HG02678 (cell line): ENCODE measurements at regions not wholly inside any gene's neighbourhood (a gene's known extent, or its start where the extent isn't known, plus 50 kb on each side); places are given as distances from the start of the nearest gene placed in this dataset.
A peak's percentile ranks its signal among the peaks of the same experiment; 100 is the strongest.

Experiments
- ATAC-seq: cut with Tn5 transposase; IDR thresholded peaks from one replicate; pipeline ENCODE4 v1.9.1; 2021; ENCODE audit warnings: mild to moderate bottlenecking, moderate library complexity; ENCODE audit not compliant: unreplicated experiment

DNA sequence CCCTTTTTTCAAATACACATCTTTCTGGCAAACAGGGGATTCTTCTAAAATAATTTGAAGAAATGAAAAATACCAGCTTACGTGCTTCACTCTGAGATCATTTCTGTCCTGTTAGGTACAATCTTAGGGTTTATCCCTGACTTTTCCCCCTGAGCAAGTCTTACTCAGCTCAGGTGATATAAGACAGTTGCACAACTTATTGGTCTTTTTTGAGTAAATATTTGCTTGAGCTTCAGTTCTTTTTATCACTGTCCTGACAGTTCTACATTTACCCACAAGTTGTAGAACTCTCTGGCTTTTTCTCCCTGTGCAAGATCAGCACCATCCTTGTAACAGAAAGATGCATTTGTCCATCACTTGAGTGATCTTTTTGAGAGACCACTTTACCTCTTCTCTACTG, 84.9 kb downstream of the MID1IP1 start:
- ATAC-seq, result no peak

DNA sequence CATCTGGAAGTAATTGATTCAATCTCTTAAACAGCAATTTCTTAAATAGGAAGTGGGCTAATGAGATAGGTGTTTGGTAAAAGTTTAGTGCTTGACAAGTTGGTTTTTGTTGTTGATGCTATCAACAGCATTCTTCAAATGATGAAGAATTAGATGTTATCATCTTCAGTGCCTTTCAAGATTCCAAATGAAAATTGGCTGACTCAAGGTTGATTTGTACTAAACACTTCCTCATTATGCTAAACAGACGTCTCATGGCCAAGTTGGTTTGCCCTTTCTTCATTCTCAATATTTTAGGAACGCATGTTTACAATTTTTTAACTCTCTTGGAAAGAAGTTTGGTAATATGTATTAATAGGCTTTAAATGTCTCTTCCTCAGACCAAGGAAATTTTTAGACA, 86.0 kb downstream of the MID1IP1 start:
- ATAC-seq, result no peak

DNA sequence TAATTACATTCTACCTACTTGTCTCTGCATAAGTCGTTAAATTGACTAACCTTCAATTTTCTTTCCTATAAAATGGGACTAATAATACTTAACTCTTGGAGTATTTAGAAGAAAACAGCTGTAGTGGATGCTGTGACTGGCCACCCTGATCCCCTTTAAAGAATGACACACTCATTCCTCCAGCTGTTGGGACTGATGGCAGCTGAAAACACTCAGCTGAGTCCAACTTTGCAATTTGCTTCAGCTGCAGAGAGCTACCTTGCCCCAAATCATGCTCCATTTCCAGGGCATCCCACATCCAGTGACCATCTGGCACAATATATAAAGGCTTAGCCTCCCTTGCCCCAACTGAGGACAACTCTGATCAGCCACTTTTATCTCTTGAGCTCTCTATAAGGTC, 89.1 kb downstream of the MID1IP1 start:
- ATAC-seq, result no peak

DNA sequence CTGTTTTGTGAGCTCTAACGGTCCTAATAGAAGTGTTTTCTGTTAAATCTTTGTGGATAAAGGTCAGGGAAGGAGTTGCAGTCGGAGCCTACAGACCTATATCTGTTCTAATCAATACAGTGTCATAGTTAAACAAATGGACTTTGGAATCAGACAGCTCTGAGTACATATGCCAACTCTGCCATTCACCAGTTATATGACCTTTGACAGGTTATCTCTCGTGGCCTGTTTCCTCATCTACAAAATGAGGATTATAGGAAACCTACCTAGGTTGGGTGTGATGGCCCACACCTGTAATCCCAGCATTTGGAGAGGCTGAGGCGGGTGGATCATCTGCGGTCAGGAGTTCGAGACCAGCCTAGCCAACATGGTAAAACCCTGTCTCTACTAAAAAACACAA, 89.7 kb downstream of the MID1IP1 start:
- ATAC-seq, result no peak

DNA sequence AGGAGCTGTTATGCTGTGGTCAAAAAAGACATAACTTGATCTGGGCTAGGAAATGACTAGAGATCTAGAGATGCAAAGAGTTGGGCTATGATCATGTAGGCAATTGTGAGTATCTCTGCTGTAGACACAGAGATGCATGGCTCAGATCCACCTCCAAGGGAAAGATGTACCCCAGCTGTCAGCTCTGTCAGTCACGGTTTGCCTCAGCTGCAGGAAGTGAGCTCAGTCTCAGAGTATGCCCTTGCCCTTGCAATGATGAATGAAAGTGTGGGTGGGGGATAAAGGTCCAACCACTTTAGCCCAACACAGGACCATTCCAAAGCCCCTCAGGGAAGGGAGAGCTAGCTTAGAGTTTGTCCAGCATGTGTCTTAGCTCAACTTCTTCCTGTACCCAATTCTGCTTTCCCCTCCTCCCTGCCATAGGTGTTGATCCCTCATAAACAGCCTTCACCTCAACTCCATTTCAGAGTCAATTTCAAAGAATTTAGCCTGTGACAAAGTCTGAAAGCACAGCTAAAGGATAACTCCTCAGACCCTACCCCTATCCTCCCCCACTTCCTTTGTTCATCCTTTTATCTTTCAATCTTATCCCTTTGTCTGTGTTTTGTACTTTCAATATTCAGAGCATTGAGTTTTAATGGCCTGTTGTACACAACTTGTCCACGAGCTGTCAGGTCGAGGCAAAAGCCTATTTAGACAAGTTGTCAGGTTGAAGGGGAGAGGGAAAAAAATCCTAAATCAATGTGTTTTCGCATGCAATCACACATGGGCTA, 90.6 kb downstream of the MID1IP1 start:
- ATAC-seq, result peak; percentile 98

DNA sequence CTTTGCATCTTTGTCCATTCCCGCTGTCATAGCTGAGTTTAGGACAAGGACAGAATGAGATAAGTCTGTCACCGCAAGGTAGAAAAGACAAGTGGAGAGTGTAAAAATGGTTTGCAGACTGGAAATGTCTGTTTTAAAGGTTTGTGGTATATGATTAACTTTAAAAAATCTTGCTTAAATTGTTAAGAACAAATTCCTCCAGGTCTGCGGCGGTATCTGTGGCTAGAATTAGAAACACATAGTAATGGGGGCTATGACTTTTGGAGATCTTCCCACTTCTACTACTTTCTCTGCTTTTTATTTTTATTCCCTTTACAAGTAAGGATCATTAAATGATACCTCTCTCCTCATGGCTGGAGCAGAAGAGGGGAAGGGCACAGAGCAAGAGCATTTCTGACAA, 92.2 kb downstream of the MID1IP1 start:
- ATAC-seq, result no peak

DNA sequence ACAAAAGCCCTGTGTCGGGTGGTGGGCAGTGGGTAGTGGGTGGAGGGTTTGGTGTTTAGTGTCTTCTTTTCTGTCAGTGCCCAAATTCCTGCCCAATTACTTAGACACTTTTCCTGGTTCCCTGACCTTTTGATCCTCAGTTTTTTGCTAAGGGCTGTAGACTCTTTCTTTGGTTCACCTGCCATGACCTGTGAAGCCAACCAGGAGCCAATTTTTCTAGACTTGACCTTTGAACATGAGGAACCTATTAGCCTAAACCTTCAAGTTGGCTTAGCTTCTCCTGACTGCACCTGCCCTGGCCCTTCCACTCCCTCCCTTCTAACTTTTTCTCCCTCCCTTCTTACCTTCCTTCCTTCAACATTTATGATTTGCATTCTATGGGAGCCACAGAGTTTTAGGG, 94.5 kb downstream of the MID1IP1 start:
- ATAC-seq, result no peak

DNA sequence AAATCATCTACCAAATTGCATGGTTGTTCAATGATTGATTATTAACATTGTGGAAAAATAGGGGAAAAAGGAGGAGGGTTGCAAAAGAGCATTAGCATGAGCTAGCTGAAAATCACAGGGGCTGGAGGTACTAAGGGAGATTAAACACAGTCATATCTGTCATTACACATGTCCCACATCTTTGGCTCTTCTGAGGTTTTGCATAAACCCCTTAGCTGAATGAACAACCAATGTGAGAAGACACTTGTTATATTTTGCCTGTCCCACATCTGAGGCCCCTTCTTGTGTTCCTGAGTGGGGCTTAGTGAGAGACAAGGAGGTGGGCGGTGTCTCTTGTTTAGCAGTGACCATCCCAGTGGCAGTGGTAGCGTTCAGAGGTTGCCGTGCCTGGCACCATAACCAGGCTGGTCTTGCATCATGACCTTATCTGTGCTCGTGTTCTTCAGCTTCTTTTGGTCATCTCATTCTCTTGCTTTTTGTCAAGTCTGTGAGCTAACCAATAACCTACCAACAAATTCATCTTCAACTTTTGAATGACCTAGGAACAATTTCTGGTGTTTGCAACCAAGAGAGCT, 95.6 kb downstream of the MID1IP1 start:
- ATAC-seq, result peak; percentile 82

DNA sequence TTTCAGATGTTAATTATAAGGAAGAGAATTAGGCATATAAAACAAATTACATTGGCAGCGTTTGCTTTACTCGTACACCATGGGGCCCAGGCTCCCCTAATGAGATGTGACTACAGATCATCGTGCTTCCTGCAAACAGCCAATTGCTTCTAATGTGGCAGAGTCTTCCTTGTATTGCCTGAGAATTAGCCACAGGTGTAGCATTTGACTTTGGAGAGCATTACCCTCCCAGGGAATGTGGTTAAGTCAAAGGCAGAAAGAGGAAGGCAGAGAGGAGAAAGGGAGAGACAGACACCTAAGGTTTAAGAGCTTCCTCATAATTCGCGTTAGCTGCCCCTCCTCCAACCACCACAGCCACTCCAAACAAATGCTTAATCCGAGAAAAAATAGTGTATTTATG, 97.0 kb downstream of the MID1IP1 start:
- ATAC-seq, result no peak

DNA sequence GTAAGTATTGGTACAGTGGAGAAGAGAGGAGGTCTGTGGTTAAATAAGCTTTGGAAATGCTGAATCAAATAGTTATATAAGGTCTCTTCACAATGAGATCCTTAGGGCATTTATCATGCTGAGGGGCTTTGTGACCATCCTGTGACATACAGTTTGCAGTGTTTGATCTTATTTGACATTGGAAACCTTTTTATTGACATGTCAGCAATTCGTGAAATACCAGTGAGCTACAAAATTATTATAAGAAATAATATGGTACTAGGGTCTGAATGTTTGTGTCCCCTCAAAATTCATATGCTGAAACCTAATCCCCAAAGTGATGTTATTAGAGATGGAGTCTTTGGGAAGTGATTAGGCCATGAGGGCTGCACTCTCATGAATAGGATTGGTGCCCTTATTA, 98.4 kb downstream of the MID1IP1 start:
- no peak for ATAC-seq

DNA sequence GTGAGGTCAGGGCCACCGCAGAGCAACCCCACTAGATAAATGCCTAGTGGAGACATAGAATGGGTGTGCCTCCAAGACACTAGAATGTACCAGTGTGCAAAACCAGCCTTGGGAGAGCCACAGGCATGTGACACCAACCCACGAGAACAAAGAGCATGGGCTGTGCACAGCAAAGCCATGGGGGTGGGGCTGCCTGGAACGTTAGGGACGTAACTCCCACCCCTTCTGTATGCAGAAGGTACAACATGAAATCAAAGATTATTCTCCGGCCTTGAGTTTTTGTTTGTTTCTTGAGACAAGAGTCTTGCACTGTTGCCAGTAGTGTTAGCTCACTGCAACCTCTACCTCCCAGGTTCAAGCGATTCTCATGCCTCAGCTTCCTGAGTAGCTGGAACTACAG, 99.5 kb downstream of the MID1IP1 start:
- no peak for ATAC-seq

DNA sequence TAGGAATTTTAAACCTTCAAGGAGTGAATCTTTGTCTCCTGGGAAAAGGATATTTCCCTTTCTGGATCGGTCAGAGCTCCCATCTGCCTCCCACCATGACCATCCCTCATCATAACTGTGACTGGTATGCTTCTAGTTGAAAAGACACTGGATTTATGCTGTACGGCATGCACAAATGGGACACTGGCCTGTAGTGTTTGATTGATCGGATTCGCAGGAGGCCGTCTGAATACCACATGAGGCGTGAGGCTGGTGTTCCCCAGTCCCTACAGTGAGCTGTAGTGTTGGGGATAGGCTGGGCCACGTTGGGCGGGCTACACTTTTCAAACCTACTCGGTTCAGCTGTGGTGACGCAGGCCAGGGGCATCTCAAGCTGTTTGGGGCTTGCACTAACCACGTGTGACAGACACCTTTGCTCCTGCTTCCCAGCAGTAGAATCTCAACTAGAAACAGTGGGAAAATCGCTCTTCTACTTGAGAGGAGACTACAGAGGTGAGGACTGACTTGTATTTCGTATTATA, 101.8 kb downstream of the MID1IP1 start:
- no peak for ATAC-seq

DNA sequence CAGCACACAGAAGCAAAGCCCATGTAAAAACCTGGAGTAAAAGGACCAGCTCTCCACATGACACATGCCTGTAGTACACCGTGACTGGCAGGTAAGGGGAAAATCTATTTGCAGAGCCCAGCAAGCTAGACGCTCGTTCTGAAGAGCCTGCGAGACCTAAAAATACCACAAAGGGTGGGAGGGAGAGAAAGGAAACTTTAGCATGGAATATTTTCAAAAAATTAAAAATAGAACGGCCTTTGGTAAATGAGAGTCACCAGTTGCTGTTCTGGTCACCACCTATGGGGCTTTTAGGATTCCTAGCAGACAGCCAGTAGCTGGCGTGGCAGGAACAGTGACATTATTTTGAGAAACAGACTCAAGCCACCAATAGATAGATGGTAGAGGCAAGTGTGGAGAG, 115.5 kb downstream of the MID1IP1 start:
- ATAC-seq, result no peak

DNA sequence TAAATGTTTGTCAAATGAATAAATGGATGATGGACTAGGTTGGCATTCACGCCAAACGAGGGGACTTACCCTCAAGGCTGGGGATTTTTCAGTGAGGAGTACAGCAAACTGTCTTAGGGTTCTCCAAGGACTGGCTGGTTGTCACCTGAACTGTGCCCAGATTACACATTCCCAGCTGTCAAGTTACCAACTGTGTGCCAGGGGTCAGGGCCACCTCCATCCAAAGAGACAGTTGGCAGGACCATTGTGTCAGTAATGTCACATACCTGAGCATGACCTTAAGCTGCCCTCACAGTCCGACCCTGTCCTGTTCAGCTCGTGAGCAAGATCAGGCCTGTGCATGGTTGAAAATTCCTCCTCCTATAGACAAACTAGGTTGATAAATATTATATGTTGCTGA, 116.7 kb downstream of the MID1IP1 start:
- ATAC-seq, result no peak

DNA sequence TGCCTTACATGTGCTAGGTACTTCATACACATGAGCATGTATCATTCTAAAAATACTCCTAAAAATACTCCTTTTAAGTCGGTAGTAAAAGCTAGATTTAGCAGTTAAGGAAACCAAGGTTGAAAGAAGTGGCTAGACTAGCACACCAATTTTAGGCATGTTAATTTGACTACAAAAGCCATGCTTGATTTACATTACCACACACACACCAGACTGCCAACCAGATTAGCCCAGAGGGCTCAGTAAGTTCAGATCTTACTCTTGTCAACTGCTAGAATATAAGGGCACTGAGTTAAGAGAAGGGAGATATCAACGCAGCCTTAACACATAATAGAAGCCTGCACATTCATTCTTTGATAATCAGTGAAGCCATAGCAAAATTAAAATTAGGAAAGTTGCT, 117.9 kb downstream of the MID1IP1 start:
- no peak for ATAC-seq

DNA sequence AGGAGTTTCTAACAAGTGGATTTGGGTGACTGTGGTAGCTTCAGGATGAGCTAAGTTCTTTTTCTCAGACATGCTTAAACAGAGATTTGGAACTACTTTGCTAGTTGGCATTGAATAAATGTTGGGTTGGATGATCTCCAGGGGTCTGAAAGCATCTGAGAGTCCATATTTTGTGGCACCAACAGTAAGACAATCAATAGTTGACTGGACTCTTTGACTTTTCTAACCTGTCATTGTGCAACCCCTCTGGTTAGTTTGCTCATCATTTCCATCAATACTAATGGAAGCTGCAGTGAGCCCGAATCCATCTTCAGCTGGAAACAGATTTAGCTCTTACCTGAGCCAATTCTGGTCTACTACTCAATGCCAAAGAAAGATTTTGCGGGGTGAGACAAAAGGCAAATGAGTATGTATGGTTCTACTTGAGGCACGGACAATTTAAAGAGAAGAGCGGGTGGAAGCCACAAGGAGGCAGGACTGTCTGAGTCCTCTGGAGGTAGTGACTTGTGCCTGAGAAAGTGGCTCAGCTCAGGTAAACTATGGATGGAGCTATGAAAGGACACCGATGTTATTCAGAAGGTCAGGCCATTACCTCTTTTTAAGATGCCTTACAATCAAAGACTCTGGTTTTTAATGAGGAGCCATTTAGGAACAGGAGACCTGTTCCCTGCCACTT, 118.7 kb downstream of the MID1IP1 start:
- ATAC-seq, result no peak

DNA sequence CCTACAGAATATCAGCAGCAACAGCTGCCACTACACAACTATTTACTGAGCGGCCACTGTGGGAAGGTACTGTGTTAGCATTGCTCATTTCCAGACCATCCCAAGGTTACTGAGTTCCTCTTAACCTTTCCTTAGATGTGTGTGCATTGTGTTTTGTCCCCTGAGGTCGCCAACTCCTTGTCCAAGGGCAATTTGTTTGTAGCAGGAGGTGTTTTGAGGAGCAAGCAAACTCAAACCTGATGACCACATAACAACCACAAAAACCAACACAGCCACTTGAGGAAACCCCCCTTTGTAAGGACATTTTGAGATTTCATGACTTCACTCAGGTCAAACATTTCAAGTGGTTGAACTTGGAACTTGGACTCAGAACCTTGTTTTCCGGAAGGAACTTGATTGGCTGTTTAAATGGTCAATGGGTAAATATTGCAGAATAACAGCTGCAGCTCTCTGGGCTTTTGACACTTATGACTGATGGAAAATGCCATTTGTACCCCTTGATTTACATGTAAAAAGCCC, 122.3 kb downstream of the MID1IP1 start:
- peak; percentile 67 for ATAC-seq

DNA sequence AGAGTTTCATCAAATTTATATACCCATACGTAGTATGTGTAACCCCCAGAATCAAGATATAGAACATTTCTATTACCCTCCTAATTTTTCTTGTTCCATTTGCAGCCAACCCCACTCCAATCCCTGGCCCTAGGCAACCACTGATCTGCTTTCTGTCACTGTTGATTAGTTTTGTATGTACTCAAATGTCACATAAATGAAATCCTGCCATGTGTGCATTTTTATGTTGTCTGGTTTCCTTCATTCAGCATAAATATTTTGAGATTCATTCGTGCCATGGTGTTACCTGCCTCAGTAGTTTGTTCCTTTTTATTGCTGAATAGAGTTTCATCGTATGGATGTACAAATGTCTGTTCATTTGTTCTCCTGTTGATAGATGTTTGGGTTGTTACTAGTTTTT, 126.3 kb downstream of the MID1IP1 start:
- no peak for ATAC-seq

DNA sequence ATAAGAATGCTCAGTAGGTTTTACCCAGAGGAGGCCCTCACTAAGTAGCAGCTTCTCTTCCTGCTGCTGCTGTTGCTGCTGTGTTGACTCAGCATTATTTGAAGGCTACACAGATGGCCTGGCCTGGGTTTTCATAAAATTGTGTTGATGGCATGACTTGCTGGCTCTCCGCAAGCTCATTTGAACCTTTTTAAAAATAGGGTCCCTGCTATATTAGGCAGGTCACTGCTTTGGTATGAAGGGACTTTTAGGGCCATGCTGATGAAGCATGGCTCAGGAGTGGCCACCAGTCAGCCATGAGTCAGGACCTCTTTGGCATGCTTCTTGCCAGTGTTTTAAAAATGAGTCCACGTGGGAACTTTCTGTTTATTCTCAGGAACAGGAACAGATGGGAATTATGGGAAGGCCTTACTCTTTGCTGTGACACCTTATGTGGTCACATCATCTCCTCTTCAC, 128.7 kb downstream of the MID1IP1 start:
- ATAC-seq, result no peak

DNA sequence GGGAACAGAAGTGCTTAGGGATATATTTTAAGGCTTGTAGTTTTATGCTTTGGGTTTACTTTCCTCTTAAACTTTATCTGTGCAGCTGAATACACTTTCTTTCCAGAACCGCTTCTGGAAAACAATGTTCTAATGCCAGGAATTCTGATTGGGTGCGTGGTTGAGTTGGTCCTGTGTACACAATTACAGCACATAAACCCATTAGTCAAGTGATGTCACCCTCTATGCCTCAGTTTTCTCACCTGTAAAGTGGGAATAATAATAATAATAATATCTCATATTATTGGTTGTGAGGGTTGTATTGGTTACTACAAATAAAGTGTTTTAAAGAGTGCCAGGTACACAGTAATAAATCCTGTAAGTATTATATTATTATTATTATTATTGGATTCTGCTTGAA, 129.2 kb downstream of the MID1IP1 start:
- ATAC-seq, result no peak

DNA sequence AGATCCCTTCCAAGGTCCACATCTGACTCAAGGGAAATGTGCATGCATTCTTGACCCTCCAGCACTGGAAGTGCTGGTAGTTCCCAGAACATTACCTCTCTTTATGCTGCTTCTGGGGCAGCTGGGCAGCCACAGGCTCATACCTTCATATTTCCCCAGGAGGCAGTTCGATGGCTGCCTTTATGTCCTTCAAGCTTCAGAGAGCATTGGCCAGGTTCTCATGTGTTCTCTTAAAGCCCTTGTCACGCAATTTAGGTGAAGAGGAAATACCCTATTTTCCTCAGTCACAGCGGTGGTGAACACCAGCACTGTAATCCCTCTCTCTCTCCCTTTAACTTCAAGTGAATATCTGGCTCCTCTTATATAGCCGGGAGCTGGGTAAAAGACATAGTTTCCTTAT, 134.3 kb downstream of the MID1IP1 start:
- no peak for ATAC-seq

DNA sequence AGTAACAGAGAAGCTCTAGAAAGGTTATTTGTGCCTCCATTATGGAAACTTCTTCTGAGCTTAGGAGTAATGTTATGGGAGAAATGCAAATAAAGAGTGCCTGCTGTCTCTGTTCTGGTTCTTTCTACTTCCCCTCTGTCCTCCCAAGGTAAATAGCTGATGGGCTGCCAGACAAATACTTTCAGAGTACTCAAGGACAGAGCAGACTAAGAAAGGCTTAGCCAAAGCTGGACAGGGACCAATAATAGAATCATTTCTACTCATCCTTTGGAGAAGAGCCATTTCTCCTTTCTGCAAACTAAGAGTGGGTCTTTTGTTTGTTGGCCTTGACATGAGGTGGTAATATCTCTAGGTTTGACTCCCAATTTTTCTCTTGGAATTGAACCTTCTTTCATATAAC, 136.1 kb downstream of the MID1IP1 start:
- no peak for ATAC-seq
